Fibroblast of skin of back (primary cell): ENCODE measurements at regions not wholly inside any gene's neighbourhood (a gene's known extent, or its start where the extent isn't known, plus 50 kb on each side); places are given as distances from the start of the nearest gene placed in this dataset.
"Not testable (repeated sequence)": the region's sequence is repeated elsewhere in the genome, so short reads cannot be mapped to it uniquely, and the experiment has no call there.

Source experiments
- DNase-seq: peaks from one replicate; pipeline ENCODE4 v3.0.0-alpha.2; 2013

GRCh38 chr11:57871231-57871630, 109.6 kb downstream of the CTNND1 start:
- no peak for DNase-seq

DNA sequence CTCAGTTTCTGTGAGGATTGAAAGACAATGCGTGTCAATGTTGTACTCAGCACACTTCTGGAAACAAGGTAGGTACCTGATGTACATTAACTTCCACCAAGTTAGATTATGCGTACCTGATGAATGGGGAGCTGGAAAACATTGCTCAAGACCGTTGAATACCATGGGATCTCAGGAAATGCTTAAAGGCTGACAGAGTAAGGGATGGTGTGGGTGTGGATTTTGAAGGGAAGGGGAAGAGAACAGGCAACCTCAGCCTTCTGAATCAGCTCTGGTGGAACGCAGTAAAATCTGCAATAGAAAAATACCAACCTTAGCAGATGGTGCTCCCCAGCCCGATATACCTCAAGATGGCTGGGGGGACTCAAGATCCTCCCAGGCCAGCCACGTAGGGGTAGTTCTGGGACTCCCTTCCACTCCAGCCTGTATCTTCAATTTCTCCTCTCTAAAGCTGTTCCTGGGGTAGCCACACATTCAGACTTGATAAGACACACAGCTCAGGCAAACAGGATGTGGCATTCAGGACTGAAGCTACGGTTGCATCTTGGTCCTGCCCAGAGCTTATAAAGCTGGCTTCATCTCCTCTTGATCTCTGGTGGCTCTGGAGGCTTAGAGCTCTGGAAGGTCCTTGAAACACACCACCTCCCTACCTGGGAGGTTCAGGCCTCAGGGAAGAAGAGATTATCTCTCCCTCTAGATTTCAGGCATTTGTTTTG, 111.8 kb downstream of the CTNND1 start:
- DNase-seq, result no peak

DNA sequence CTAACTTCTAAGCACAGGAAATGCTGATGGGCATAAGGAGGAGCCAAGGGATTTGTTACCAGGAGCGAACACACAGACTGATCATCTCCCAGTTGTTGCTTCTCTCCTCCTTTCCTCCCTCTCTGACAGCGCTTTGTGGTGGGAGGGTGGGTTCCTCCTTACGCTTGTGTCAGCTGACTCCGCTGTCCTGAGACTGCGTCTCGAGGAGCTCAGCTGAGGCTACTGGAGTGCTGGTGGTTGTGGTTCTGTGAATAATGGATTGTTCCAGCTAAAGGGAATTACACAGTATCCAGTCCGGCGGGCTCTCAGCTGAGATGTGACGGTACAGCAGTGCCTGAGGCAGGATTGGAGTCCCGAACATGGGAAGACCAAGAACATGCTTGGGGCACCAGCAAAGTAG, 113.4 kb downstream of the CTNND1 start:
- DNase-seq, result no peak

GRCh38 chr11:57881647-57882046, 120.0 kb downstream of the CTNND1 start:
- no peak for DNase-seq

- DNase-seq, result no peak
These were observed 122.0 kb downstream of the CTNND1 start for GRCh38 chr11:57883630-57884029.

- peak; percentile 15 for DNase-seq
These were observed 123.9 kb downstream of the CTNND1 start for GRCh38 chr11:57885298-57886050.

DNA sequence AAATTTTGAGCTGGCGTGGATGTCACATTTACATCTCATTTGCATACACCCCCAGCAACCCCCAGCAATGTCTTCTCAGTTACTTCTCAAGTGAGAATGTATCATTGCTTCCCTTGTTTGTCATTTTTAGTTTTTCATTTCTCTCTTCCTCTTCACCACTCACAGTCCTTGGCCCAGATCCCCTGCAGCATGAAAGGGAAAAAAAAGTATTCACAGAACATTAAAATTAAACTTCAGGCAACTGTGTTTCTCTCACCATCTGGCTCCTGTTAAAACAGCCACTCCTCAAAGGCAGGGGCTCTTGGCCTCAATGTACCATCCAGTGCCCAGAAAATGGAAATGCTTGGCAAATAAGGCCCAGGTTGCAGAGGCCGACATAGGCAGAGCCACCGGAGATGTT, 126.8 kb downstream of the CTNND1 start:
- DNase-seq, result no peak

DNA sequence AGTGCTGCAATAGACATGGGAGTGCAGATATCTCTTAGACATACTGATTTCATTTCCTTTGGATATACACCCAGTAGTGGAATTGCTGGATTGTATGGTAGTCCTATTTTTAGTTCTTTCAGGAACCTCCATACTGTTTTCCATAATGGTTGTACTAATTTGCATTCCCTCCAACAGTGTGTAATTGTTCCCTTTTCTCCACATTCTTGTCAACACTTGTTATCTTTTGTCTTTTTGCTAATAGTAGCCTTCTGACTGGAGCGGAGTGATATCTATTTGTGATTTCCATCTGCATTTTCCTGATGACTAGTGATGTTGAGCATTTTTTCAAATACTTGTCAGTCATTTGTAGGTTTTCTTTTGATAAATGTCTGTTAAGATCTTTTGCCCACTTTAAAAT, 128.9 kb downstream of the CTNND1 start:
- DNase-seq, result no peak

DNA sequence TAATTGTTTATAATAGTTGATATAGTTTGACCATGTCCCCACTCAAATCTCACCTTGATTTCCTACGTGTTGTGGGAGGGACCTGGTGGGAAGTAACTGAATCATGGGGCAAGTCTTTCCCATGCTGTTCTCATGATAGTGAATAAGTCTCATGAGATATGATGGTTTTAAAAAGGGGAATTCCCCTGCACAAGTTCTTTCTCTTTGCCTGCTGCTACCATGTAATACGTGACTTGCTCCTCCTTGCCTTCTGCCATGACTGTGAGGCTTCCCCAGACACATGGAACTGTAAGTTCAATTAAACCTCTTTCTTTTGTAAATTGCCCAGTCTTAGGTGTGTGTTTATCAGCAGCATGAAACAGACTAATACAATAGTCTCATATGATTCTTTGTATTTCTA, 130.5 kb upstream of the OR9Q1 start:
- DNase-seq, result not testable (repeated sequence)

- DNase-seq, result no peak
These were observed 127.1 kb upstream of the OR9Q1 start for GRCh38 chr11:57896361-57897145.

DNA sequence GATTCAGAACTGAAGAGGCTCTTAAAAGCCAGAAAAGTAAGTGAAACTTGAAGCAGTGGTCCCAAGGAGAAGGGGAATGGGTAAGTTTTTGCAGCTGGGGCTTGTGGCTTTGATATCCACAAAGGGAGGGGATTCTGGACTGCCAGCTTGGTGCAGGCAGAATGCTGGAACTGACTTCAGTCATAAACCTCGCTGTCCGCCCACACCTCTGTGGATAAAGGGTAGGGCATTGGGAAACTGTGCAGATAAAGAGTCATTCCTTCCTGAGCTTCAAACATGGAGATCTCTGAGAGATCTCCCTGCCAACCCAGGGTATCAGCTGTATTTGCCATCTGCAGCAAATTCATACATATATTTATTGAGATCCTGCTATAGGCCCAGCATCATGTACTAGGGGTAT, 124.3 kb upstream of the OR9Q1 start:
- DNase-seq, result no peak

DNA sequence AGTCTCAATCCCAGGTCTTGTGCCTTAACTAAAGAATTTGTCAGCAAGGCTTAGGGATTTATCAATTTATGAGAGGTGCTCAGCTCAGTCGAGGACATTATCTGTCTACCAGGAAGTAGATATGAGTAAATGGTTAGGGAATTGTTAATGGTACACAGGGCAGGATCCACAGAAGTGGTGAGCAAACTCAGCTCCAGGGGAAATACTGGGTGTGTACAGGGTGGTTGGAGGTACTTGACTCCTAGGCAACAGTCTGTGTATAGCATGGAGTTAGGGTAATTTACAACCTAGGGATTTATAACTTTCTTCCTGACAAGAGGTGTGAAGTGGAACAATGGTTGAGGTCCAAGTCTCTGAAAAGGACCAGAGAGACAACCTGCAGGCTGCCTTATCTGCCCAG, 123.4 kb upstream of the OR9Q1 start:
- no peak for DNase-seq

GRCh38 chr11:57901278-57901677, 122.4 kb upstream of the OR9Q1 start:
- DNase-seq, result no peak

DNA sequence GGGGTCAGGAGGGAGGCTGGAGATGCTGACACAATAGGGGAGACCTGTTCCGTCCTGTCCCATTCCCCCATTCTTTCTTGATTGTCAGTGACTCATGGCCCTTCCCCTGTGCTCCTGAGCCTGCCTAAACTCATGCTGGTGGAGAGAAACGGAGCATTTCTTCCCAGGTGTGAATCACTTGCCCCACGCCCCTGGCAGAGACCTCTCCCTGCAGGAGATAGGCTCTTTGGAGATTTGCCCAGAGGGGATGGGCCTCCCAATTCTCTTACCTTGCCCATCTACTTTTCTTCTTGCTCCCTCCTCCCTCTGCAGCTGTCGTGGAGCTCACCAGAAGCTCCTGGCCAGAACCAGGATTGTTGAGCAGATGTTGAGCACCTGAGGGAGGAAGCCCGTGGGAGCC, 121.9 kb upstream of the OR9Q1 start:
- no peak for DNase-seq

GRCh38 chr11:57903011-57903410, 120.7 kb upstream of the OR9Q1 start:
- DNase-seq, result no peak

DNA sequence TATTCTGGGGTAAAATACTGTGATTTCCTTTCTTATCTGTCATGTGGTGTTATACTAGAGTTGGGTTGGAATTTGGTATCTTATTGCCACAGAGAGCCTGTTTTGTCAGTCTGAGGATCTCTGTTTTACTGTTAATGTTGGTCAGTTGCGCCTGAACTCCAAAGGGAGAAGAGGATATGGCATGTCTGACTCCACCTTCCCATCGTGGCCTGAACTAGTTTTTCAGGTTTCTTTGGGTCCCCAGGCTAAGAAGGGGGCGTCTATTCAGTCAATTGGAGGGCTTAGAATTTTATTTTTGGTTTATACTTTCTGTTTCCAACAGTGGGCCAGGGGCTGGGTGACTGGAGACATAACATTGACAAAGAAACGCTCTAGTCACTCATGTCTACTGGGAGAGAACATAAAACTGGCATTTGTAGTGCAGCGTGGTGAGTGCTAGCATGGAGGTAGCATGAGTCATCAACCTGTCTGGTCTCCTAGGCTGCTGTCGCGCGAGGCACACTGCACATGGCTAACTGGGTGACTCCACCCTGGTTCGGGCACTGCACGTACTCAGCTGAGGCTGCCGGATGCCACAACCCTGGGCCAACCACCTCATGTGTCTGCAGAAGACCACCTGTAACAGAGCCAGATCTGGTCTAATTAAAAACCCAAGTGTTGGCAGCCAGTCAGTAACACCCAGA, 120.1 kb upstream of the OR9Q1 start:
- DNase-seq, result no peak

DNA sequence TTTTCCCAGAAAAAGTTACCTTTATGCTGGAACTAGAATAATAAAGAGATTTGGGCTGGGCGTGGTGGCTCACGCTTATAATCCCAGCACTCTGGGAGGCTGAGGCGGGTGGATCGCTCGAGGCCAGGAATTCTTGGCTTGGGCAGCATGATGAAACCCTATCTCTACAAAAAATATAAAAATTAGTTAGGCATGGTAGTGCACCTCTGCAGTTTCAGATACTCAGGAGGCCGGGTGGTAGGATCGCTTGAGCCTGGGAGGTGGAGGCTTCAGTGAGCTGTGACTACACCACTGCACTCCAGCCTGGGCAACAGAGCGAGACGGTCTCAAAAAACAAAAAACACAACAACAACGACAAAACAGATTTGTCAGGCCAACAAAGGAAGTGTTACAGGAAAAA, 119.3 kb upstream of the OR9Q1 start:
- no peak for DNase-seq

- DNase-seq, result no peak
These were observed 118.2 kb upstream of the OR9Q1 start for GRCh38 chr11:57905439-57905838.

GRCh38 chr11:57908399-57908798, 115.3 kb upstream of the OR9Q1 start:
- DNase-seq, result not testable (repeated sequence)

DNA sequence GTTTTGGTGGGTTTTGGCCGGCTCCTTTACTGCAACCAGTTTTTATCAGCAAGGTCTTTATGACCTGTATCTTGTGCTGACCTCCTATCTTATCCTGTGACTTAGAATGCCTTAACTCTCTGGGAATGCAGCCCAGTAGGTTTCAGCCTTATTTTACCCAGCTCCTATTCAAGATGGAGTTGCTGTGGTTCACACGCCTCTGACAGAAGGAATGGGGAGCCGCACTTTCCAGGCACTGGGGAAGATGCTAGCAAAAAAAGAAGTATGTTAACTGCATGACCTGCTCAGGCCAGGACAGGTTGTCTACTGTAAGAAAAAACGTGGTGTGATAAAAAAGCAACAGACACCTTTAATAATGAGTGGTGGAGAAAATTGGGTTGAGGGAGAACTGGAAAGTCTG, 112.2 kb upstream of the OR9Q1 start:
- not testable (repeated sequence) for DNase-seq

DNA sequence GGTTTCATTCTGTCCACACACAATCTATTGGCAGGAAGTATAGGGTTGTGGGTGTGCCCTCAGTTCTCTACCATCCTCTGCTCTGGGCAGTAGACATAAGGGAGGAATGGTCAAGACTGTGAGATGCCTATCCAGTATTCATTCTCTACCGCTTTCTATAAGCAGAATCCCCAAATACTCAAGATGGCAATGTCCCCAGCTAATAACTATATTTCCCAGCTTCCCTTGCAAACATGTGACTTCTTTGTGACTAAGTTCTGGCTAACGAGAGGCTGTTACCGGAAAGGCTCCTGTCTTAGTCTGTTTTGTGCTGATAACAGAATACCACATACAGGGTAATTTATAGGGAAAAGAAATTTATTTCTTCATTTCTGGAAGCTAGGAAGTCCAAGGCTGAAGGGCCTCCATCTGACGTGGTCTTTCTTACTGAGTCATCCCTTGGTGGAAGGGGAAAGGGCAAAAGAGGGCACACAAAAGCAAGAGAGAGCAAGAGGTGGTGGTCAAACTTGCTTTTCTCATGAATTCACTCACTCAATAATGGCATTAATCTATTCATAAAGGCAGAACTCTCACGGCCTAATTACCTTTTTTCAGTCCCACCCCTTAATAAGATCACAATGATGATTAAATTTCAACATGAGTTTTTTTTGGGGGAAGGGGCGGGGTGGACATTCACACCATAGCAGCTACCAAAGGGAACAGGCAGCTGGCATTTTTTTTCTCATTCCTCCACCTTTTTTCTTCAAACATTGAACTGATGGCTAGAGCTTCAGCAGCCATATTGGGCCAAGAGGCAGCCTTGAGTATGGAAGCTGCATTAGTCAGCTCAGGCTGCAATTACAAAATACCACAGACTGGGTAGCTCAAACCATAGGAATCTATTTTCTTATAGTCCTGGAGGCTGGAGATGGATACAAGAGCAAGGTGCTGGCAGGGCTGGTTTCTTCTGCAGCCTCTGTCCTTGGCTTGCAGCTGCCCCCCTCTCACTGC, 109.7 kb upstream of the OR9Q1 start:
- no peak for DNase-seq

- no peak for DNase-seq
These were observed 106.0 kb upstream of the OR9Q1 start for GRCh38 chr11:57917632-57918031.
